HEK293 (cell line): ENCODE measurements at regions not wholly inside any gene's neighbourhood (a gene's known extent, or its start where the extent isn't known, plus 50 kb on each side); places are given as distances from the start of the nearest gene placed in this dataset.

Source experiments
- CTCF ChIP-seq: fragments of 450-650 bp; formaldehyde crosslinking; IDR thresholded peaks from 2 replicates; pipeline ENCODE4 v1.5.1; 2016; ENCODE audit warnings: missing biosample characterization, missing genetic modification characterization
- ZNF223 ChIP-seq: fragments of 450-650 bp; formaldehyde crosslinking; IDR thresholded peaks from 2 replicates; pipeline ENCODE4 v1.5.1; 2016; ENCODE audit warnings: missing biosample characterization, missing genetic modification characterization
- ZNF23 ChIP-seq: fragments of 450-650 bp; formaldehyde crosslinking; IDR thresholded peaks from 2 replicates; pipeline ENCODE4 v1.5.1; 2016; ENCODE audit warnings: missing biosample characterization, missing genetic modification characterization, borderline replicate concordance
- ZNF629 ChIP-seq: fragments of 450-650 bp; formaldehyde crosslinking; IDR thresholded peaks from 2 replicates; pipeline ENCODE4 v1.5.1; 2017; ENCODE audit warnings: missing biosample characterization, missing genetic modification characterization
- ZSCAN16 ChIP-seq: fragments of 450-650 bp; formaldehyde crosslinking; IDR thresholded peaks from 2 replicates; pipeline ENCODE4 v1.5.1; 2016; ENCODE audit warnings: missing biosample characterization, missing genetic modification characterization
- ZSCAN4 ChIP-seq: fragments of 450-650 bp; formaldehyde crosslinking; IDR thresholded peaks from 2 replicates; pipeline ENCODE4 v1.5.1; 2017; ENCODE audit warnings: missing biosample characterization, missing genetic modification characterization

- no peak for TF ChIP-seq ZNF223
- no peak for TF ChIP-seq CTCF (tag by site-specific recombination)
- TF ChIP-seq ZSCAN16 (tag by site-specific recombination): no peak
- TF ChIP-seq ZSCAN4: no peak
- no peak for TF ChIP-seq ZNF629 (tag by site-specific recombination)
- no peak for TF ChIP-seq ZNF23 (tag by site-specific recombination)
These were observed 813.9 kb upstream of the GYPC start for GRCh38 chr2:125842041-125842440.
